CD4-positive, CD25-positive, alpha-beta regulatory T cell (primary cell): ENCODE measurements at regions not wholly inside any gene's neighbourhood (a gene's known extent, or its start where the extent isn't known, plus 50 kb on each side); places are given as distances from the start of the nearest gene placed in this dataset.
A peak's percentile ranks its signal among the peaks of the same experiment; 100 is the strongest.

Source experiments
- ATAC-seq, 2 donors: fragments of 150-1000 bp; cut with Tn5 transposase; one replicate each; pipeline ENCODE4 v1.10.0; 2021; ENCODE audit warnings: low read depth in 2 of 2, moderate number of reproducible peaks in 2 of 2, moderate library complexity in 1 of 2
- DNase-seq, 3 donors: peaks; one replicate each; pipeline versions ENCODE4 v3.0.0 to v3.0.0-alpha.2; 2012 to 2022; ENCODE audit warnings: mixed read lengths in 1 of 3
- H3K27ac ChIP-seq: one replicate; pipeline ENCODE4 v1.7.0; 2013; ENCODE audit warnings: mild to moderate bottlenecking, low read length; ENCODE audit not compliant: insufficient read depth, poor library complexity, severe bottlenecking
- H3K27me3 ChIP-seq: one replicate; pipeline ENCODE4 v1.7.0; 2013; ENCODE audit warnings: low read length; ENCODE audit not compliant: control insufficient read depth, insufficient read depth
- H3K36me3 ChIP-seq: one replicate; pipeline ENCODE4 v1.7.0; 2013; ENCODE audit warnings: mild to moderate bottlenecking, low read length, moderate library complexity; ENCODE audit not compliant: control insufficient read depth, insufficient read depth
- H3K4me1 ChIP-seq: 2 replicates; pipeline ENCODE4 v1.7.0; 2013; ENCODE audit warnings: mild to moderate bottlenecking, low read length; ENCODE audit not compliant: insufficient read depth, control insufficient read depth, poor library complexity, severe bottlenecking
- H3K4me3 ChIP-seq: one replicate; pipeline ENCODE4 v1.7.0; 2013; ENCODE audit warnings: low read depth, mild to moderate bottlenecking, low read length, moderate library complexity
- H3K9me3 ChIP-seq, 2 experiments: 1 replicate in 1 of 2; 2 replicates in 1 of 2; pipeline ENCODE4 v1.7.0; 2013; ENCODE audit warnings: low read length in 2 of 2, mild to moderate bottlenecking in 1 of 2, moderate library complexity in 1 of 2; ENCODE audit not compliant: control insufficient read depth in 2 of 2
- H3K27ac Mint-ChIP-seq, 3 donors: one replicate each; pipeline ENCODE4 v1.8.0; 2020 to 2022; ENCODE audit warnings: mild to moderate bottlenecking in 3 of 3, mixed read lengths in 3 of 3, moderate library complexity in 2 of 3
- H3K27me3 Mint-ChIP-seq: one replicate; pipeline ENCODE4 v1.8.0; 2022; ENCODE audit warnings: mild to moderate bottlenecking, mixed read lengths
- H3K36me3 Mint-ChIP-seq: one replicate; pipeline ENCODE4 v1.8.0; 2020; ENCODE audit warnings: mixed read lengths
- H3K4me1 Mint-ChIP-seq, 4 donors: one replicate each; pipeline ENCODE4 v1.8.0; 2020 to 2022; ENCODE audit warnings: mixed read lengths in 4 of 4, mild to moderate bottlenecking in 1 of 4
- H3K4me3 Mint-ChIP-seq, 4 donors: one replicate each; pipeline ENCODE4 v1.8.0; 2020 to 2022; ENCODE audit warnings: mild to moderate bottlenecking in 4 of 4, mixed read lengths in 4 of 4, moderate library complexity in 3 of 4
- H3K9me3 Mint-ChIP-seq, 7 donors: one replicate each; pipeline ENCODE4 v1.8.0; 2020 to 2022; ENCODE audit warnings: mixed read lengths in 7 of 7, mild to moderate bottlenecking in 3 of 7, moderate library complexity in 2 of 7

DNA sequence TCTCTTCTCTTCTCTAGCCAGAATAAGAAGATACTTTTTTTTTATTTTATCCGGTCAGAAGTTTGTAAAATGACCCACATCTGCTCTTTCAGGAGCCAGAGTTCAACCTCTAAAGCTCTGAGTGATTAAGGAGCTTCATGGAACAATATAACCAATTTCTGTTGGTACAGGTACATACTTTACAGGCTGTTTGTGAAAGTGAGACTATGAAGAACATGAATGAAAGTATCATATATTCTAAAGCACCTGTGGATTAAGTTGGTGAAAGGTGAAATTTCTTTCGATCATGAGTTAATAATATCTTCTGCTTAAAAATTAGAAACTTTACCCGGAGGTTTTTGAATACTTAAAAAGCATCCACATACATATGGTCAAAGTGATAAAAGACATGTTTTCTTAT, 65.2 kb downstream of the DMRT2 start:
- DNase-seq (no peak), ATAC-seq (no peak)
- Mint-ChIP-seq H3K4me1 (no peaks in the 10 kb centered on the region), H3K27ac (no peak overlapping the region), H3K27me3 (no peaks in the 10 kb centered on the region), H3K9me3 (peaks cover 0 to 3% (median 2%) of the 10 kb centered on the region in 7 donors), H3K4me3 (no peak overlapping the region), H3K36me3 (no peaks in the 10 kb centered on the region)
- Histone ChIP-seq H3K4me1 (no peaks in the 10 kb centered on the region), H3K36me3 (no peaks in the 10 kb centered on the region), H3K27me3 (no peaks in the 10 kb centered on the region), H3K9me3 (no peaks in the 10 kb centered on the region), H3K4me3 (no peak overlapping the region), H3K27ac (no peak overlapping the region)

DNA sequence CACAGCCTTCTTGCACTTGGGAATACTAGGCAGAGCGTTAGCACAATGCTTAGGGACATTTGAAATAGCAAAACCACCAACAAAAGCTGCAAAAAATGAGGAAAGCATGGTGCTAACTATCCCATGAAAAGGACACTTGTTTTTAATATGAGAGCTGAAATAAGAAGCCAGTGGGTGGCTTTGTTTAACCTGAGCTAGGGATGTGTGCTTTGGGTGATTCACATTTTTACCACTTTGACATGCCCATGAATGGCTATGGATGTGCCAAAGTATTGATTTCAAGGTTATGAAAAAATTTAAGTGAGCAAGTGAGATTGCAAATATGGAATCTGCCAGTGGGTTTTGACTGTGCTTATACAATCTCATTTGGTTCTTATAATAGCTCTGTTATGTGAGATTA, 67.3 kb downstream of the DMRT2 start:
- no peaks in the 10 kb centered on the region for H3K36me3 Mint-ChIP-seq
- Histone ChIP-seq H3K4me1 (no peaks in the 10 kb centered on the region), H3K27ac (no peak overlapping the region), H3K9me3 (no peaks in the 10 kb centered on the region), H3K27me3 (no peaks in the 10 kb centered on the region), H3K4me3 (no peak overlapping the region), H3K36me3 (no peaks in the 10 kb centered on the region)
- H3K4me1 Mint-ChIP-seq, result no peaks in the 10 kb centered on the region
- DNase-seq, result no peak
- no peaks in the 10 kb centered on the region for H3K27me3 Mint-ChIP-seq
- no peak overlapping the region for H3K27ac Mint-ChIP-seq
- peaks cover 0 to 6% (median 2%) of the 10 kb centered on the region in 7 donors for H3K9me3 Mint-ChIP-seq
- no peak overlapping the region for H3K4me3 Mint-ChIP-seq
- ATAC-seq, result no peak

DNA sequence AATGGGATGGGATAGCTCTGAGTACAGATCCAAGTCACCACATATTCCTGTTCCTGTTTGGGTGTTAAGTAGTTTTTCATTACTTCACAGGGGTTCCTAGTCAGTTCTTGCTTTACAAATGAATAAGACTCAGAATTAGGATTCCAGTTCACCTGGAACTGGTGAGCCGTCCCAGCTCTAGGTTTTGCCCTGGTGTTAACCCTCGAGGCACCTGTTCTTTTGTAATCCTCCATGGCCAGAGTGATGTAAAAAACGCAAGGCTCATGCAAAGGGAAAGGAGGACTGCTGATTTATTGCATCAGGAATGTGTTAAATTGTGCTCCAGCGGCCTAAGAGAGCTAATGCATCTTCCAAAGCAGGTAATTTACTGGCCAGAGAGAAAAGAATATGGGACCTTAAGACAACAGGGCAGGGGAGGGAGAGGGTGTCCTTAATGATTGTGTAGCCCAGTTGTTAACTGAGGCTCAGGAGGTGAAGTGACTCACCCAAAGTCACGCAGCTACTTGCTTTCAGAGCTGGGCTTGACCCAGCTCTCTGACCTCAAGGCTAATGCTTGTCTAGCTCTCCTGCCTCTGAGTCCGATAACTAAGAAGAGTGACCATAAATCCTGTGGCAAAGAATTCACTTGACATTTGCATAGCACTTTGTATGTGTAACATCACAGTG, 70.5 kb downstream of the DMRT2 start:
- no peaks in the 10 kb centered on the region for H3K4me1 Mint-ChIP-seq
- Histone ChIP-seq H3K9me3 (no peaks in the 10 kb centered on the region), H3K27ac (no peak overlapping the region), H3K4me3 (no peak overlapping the region), H3K36me3 (no peaks in the 10 kb centered on the region), H3K4me1 (no peaks in the 10 kb centered on the region), H3K27me3 (no peaks in the 10 kb centered on the region)
- no peak for ATAC-seq
- H3K27ac Mint-ChIP-seq, result no peak overlapping the region
- H3K36me3 Mint-ChIP-seq, result no peaks in the 10 kb centered on the region
- H3K27me3 Mint-ChIP-seq, result no peaks in the 10 kb centered on the region
- H3K4me3 Mint-ChIP-seq, result no peak overlapping the region
- no peak for DNase-seq
- peaks cover 0 to 6% (median 0%) of the 10 kb centered on the region in 7 donors for H3K9me3 Mint-ChIP-seq

DNA sequence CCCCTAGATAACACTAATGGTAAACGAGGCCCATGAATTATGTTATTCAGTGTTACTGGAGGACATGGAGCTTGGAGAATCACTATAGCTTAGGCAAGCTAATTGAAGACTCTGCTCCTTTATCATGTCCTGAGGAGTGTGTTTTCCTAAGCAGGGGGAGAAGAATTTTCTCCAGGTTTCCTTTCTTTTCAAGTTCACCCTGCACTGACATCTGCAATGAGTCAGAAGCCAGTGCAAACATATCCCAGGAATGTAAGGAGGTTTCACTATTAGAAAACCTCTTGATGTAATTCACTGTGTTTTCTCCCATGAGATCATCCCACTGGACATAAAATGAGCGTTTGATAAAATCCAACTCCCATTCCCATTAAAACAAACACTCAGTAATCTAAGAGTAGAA, 75.6 kb downstream of the DMRT2 start:
- Histone ChIP-seq H3K9me3 (no peaks in the 10 kb centered on the region), H3K4me3 (no peak overlapping the region), H3K36me3 (no peaks in the 10 kb centered on the region), H3K27me3 (no peaks in the 10 kb centered on the region), H3K4me1 (no peaks in the 10 kb centered on the region), H3K27ac (no peak overlapping the region)
- ATAC-seq (no peak), DNase-seq (no peak)
- Mint-ChIP-seq H3K36me3 (no peaks in the 10 kb centered on the region), H3K27ac (no peak overlapping the region), H3K4me1 (no peaks in the 10 kb centered on the region), H3K9me3 (peaks cover 0 to 3% (median 0%) of the 10 kb centered on the region in 7 donors), H3K4me3 (no peak overlapping the region), H3K27me3 (no peaks in the 10 kb centered on the region)

DNA sequence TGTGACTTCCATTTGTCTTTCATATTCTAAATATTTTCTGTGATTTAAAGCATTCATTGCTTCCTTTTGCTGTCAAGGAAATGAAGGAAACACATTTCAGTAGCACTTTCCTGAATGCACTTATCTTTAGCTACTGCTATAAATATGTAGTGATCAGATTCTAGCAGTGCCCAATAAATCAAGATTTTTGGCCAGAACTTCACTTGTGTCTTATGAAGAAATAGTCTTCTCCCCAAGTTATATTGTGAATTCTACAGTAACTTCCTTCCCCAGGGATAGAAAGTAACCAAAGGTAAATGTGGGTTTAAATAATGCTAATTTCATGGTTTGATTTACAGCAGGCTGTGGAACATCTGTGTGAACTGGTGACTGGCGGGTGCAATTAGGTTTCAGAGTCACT, 77.9 kb downstream of the DMRT2 start:
- DNase-seq (no peak), ATAC-seq (no peak)
- no peaks in the 10 kb centered on the region for H3K9me3 ChIP-seq
- H3K4me3 ChIP-seq, result no peak overlapping the region
- no peaks in the 10 kb centered on the region for H3K4me1 ChIP-seq
- H3K9me3 Mint-ChIP-seq, result peaks cover 0 to 9% (median 3%) of the 10 kb centered on the region in 7 donors
- H3K4me3 Mint-ChIP-seq, result no peak overlapping the region
- no peaks in the 10 kb centered on the region for H3K27me3 Mint-ChIP-seq
- no peaks in the 10 kb centered on the region for H3K36me3 ChIP-seq
- no peaks in the 10 kb centered on the region for H3K27me3 ChIP-seq
- H3K27ac Mint-ChIP-seq, result no peak overlapping the region
- H3K27ac ChIP-seq, result no peak overlapping the region
- H3K36me3 Mint-ChIP-seq, result no peaks in the 10 kb centered on the region
- H3K4me1 Mint-ChIP-seq, result no peaks in the 10 kb centered on the region

DNA sequence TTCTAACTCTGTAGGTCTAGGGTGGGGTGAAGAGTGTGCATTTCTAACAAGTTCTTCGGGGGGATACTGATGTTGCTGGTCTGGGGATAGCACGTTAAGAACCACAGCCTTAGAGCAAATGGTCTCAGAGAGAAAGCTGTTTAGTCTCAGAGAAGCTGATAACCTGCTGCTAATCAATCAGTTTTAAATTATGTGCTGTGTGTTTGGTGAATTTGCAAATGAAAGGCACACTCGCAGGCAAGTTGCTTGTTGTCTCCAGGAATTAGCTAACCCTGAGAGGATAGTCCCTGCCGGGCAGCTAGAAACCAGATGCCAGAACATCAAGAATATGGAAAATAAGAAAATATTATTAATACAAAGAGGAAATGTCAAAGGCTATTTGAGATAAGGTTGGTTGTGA, 79.2 kb downstream of the DMRT2 start:
- Mint-ChIP-seq H3K4me1 (no peaks in the 10 kb centered on the region), H3K4me3 (no peak overlapping the region), H3K9me3 (peaks cover 0 to 9% (median 3%) of the 10 kb centered on the region in 7 donors), H3K27ac (no peak overlapping the region), H3K36me3 (no peaks in the 10 kb centered on the region), H3K27me3 (no peaks in the 10 kb centered on the region)
- H3K36me3 ChIP-seq, result no peaks in the 10 kb centered on the region
- no peaks in the 10 kb centered on the region for H3K4me1 ChIP-seq
- no peaks in the 10 kb centered on the region for H3K27me3 ChIP-seq
- no peak overlapping the region for H3K27ac ChIP-seq
- ATAC-seq, result no peak
- H3K9me3 ChIP-seq, result no peaks in the 10 kb centered on the region
- DNase-seq, result no peak
- no peak overlapping the region for H3K4me3 ChIP-seq

DNA sequence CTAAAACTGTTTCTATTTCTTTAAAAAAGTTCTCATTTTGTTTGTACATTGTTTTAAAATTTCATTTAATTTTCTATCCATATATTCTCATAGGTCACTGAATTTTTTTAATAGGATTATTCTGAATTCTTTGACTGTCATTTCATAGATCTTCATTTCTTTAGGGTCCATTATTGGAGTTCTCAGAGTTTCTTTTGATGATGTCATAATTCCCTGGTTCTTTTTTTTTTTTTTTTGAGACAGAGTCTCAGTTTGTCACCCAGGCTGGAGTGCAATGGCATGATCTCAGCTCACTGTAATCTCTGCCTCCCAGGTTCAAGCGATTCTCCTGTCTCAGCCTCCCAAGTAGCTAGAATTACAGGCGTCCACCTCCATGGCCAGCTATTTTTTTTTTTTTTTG, 89.9 kb downstream of the DMRT2 start:
- Histone ChIP-seq H3K27me3 (no peaks in the 10 kb centered on the region), H3K27ac (no peak overlapping the region), H3K4me1 (no peaks in the 10 kb centered on the region), H3K4me3 (no peak overlapping the region), H3K9me3 (peaks cover 2 to 8% of the 10 kb centered on the region in 2 experiments), H3K36me3 (no peaks in the 10 kb centered on the region)
- Mint-ChIP-seq H3K4me3 (no peak overlapping the region), H3K27me3 (peaks cover 5% of the 10 kb centered on the region), H3K4me1 (no peaks in the 10 kb centered on the region), H3K36me3 (no peaks in the 10 kb centered on the region), H3K27ac (peak overlapping the region in 1 of 3 donors; percentile 56), H3K9me3 (peaks cover 1 to 27% (median 13%) of the 10 kb centered on the region in 7 donors)
- DNase-seq (no peak), ATAC-seq (no peak)

DNA sequence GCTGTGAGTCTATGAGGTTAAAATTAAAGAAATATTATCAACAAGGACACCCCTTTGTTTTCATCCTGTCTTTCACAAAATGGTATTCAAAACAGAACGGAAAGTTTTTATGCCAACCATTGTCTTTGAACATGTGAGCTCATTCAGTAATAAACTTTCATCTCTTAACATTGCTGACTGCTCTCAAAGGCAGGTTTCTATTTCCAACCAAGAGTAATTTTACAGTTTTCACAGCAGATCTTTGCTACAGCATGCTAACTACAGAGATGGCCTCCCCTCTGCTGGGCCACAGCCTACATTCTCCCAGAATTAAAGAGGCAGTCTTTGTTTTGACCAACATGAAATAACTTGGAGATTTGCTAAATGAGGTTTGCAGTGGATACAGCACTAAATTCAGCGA, 101.5 kb downstream of the DMRT2 start:
- no peak overlapping the region for H3K27ac ChIP-seq
- no peaks in the 10 kb centered on the region for H3K36me3 ChIP-seq
- Mint-ChIP-seq H3K36me3 (no peaks in the 10 kb centered on the region), H3K9me3 (peaks cover 0 to 2% (median 1%) of the 10 kb centered on the region in 7 donors), H3K27ac (no peak overlapping the region), H3K4me1 (no peaks in the 10 kb centered on the region), H3K4me3 (no peak overlapping the region), H3K27me3 (no peaks in the 10 kb centered on the region)
- DNase-seq, result no peak
- H3K4me3 ChIP-seq, result no peak overlapping the region
- no peaks in the 10 kb centered on the region for H3K4me1 ChIP-seq
- no peaks in the 10 kb centered on the region for H3K27me3 ChIP-seq
- no peak for ATAC-seq
- H3K9me3 ChIP-seq, result no peaks in the 10 kb centered on the region
